ENCODE measurements at regions not wholly inside any gene's neighbourhood (a gene's known extent, or its start where the extent isn't known, plus 50 kb on each side); places are given as distances from the start of the nearest gene placed in this dataset.

GRCh38 chr11:8826901-8827560 lies 84.0 kb upstream of the AKIP1 start:
- no peak for DNase-seq

- no peak for DNase-seq
These were observed 82.9 kb upstream of the AKIP1 start for GRCh38 chr11:8828046-8828445.

GRCh38 chr11:8828580-8829361 lies 82.2 kb upstream of the AKIP1 start:
- no peak for DNase-seq

- no peak for DNase-seq
These were observed 81.4 kb upstream of the AKIP1 start for GRCh38 chr11:8829556-8829955.

- DNase-seq = no peak
These were observed 80.3 kb upstream of the AKIP1 start for GRCh38 chr11:8830641-8831040.

- DNase-seq = no peak
These were observed 79.1 kb upstream of the AKIP1 start for GRCh38 chr11:8831861-8832260.

GRCh38 chr11:8832571-8833260 lies 78.3 kb upstream of the AKIP1 start:
- DNase-seq = peak; percentile 97

GRCh38 chr11:8833568-8834315 lies 77.2 kb upstream of the AKIP1 start:
- peak; percentile 83 for DNase-seq

GRCh38 chr11:8834379-8834778 lies 76.6 kb upstream of the AKIP1 start:
- DNase-seq = peak; percentile 79

GRCh38 chr11:8838248-8838647 lies 72.7 kb upstream of the AKIP1 start:
- DNase-seq = no peak

GRCh38 chr11:8839306-8839956 lies 71.6 kb upstream of the AKIP1 start:
- DNase-seq = peak; percentile 86

- peak; percentile 91 for DNase-seq
These were observed 70.7 kb upstream of the AKIP1 start for GRCh38 chr11:8839957-8840945.

- DNase-seq = no peak
These were observed 69.1 kb upstream of the AKIP1 start for GRCh38 chr11:8841899-8842298.

GRCh38 chr11:8858808-8859207 lies 52.2 kb upstream of the AKIP1 start:
- no peak for DNase-seq
